Mucosa of gallbladder (tissue), 1 donor: ENCODE measurements at regions not wholly inside any gene's neighbourhood (a gene's known extent, or its start where the extent isn't known, plus 50 kb on each side); places are given as distances from the start of the nearest gene placed in this dataset.

Experiments
- DNase-seq: peaks from one replicate; pipeline ENCODE4 v3.0.0-alpha.2; 2020; ENCODE audit warnings: low spot score
- donor health status: DM: no; HTN: no; CAD: no.

- DNase-seq: no peak
These were observed 69.0 kb upstream of the OTOS start for GRCh38 chr2:240209493-240209892.

GRCh38 chr2:240210198-240210965, 69.9 kb upstream of the OTOS start:
- DNase-seq: no peak

- DNase-seq: no peak
These were observed 70.6 kb upstream of the OTOS start for GRCh38 chr2:240211096-240211495.

GRCh38 chr2:240211598-240212424, 71.4 kb upstream of the OTOS start:
- no peak for DNase-seq

DNA sequence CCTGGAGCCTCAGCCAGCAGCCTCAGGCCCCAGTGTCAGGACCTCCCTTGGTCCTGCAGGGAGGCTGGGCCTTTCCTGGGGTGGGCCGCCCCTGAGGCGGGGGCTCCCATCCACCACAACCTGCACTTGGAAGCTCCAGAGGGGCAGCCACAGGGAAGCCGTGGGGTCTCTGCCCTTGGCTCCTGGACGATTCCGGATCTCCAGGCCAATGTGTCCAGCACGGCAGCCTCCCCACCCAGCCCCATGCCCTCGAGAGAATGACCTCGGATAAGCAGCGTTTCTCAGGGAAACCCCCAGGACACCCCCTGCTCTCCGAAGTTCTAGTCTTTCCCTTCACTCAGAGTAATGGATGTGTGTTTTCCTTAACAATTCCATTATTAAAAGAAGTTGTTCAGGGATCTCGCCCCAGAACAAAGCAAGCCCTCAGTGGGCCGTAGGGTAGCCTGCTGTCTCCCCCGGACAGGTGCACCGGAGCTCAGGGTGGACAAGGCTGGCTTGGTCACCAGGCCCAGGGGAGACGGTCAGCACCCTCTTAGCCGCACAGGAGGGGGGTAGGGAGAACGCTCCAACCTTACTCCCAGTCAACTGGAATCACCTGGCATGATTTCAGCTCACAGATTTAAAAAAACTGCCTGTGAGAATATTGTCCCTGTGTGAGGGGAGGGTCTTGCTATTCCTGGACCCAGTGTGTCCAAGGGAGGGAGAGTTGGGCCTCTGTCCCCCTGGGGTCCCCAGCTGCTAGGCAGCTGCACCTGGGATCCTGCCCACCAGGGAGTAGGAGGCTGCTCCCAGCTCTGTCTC, 72.2 kb upstream of the OTOS start:
- no peak for DNase-seq

DNA sequence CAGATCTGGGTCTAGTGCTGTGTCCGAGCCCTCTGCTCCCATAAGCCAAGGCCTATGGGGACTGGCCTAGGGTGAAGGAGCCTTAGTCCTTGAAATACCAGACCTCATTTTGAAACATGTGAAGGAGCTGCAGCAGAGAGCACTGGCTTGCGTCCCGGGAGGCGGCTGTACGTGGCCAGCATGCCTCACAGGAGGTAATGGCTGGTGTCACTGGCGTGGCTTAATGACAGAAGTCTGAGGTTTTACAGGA, 72.7 kb upstream of the OTOS start:
- DNase-seq: no peak

DNA sequence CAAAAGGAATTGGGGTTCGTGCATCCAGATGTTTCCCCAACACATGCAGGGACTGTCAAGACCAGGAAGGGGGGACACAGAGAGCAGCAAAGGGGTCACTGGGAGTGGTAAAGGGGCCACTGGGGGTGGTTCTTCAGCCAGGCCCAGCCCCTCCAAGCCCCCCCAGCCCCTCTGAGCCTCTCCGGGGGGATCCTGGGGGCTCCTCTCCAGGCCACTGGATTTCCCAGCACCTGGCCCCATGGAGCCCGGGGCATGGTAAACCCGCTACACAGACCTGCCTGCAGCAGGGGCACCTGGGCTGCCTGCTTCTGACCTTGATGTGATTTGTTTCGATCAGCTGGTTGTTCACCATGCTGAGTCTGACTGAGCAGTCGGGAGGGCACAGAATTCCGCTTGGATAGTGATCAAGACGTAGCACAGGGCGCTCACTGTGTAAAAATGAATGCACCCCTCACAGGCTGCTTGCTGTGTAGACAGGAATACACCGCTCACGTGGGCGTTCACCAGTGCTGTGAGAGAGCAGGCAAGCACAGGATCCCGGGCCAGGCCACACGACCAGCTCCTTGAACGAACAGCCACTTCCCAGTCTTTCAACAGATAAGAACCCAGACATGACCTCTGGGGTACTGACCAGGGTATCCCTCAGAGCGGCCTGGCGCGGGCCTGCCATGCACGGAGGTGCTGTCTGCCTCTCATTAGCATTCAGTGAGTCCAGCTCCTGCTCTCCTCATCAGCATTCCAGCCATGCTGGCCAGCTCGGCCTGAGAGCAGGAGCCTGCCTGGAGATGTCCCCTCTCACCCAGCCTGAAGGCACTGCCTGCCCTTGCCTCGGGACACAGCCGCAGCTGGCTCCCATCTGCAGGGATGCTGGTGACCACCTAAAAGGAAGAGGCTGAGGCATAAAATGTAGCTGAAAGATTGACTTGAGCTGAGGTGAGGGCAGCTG, 73.3 kb upstream of the OTOS start:
- no peak for DNase-seq

- DNase-seq: no peak
These were observed 74.6 kb upstream of the OTOS start for GRCh38 chr2:240214790-240215675.

GRCh38 chr2:240215676-240216051, 75.2 kb upstream of the OTOS start:
- DNase-seq: no peak

- no peak for DNase-seq
These were observed 75.7 kb upstream of the OTOS start for GRCh38 chr2:240216167-240216566.

DNA sequence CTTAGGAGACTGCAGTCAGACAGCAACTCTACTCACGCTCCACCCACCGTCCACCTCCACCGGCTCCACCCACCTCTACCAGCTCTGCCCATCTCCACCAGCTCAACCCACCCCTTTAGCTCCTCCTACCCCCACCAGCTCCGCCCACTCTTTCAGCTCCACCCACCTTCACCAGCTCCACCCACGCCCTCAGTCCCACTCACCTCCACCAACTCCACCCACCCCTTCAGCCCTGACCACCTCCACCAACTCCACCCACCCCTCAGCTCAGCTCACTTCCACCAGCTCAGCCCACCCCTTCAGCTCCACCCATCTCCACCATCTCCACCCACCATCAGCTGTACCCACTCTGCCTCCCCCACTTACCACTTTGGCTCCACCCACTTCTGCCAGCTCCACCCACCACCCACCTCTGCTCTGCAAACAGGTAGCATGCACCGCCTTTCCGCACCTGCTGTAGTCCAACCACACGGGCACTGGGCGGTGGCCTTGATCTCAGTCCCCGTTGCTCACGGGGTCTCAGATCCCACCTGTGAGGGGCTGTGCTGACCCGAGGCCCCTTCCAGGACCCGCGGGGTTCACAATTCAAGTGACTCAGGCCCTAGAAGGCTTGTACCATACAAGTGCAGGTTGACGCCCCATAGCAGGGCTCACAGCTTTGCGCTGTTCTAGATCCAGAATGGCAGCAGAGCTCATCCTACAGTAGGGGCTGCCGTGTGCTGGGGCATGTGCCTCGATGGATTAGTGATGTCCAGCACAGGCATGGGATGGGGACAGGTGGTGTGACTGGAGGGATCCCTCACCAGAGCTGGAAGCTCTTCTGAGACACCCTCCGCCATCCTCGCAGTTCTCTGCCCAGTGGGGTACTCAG, 77.2 kb upstream of the OTOS start:
- no peak for DNase-seq

DNA sequence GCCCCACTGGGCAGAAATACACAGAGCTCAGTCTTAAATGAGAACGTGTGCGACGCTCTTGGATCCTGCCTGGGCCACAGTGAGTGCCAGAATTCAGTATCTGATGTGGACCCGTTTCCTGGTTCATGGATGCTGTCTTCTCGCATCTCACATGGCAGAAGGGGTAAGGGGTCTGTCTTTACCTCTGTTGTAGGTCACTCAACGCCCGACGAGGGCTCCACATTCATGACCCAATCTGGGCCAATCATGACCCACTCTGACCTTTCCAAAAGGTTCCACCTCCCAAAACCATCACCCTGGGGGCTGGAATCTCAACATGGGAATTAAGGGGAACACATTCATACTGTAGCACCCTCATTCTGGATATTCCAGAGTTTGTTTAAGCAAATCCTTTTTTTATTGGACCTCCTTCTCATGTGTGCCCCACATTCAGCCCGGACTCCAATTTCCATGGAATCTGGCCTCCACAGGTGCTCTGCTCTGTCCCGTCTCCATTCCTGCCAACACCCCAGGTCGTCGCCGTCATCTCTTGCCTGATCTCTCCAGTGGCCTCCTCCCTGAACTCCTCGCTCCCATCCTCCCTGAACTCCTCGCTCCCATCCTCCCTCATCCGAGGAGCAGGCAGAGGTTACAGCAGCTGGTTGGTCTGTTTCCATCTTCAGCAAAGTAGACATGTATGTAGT, 78.9 kb upstream of the OTOS start:
- no peak for DNase-seq

GRCh38 chr2:240220371-240220770, 79.9 kb upstream of the OTOS start:
- DNase-seq: no peak

GRCh38 chr2:240223631-240224030, 83.2 kb upstream of the OTOS start:
- no peak for DNase-seq

- no peak for DNase-seq
These were observed 84.2 kb upstream of the OTOS start for GRCh38 chr2:240224676-240225075.

DNA sequence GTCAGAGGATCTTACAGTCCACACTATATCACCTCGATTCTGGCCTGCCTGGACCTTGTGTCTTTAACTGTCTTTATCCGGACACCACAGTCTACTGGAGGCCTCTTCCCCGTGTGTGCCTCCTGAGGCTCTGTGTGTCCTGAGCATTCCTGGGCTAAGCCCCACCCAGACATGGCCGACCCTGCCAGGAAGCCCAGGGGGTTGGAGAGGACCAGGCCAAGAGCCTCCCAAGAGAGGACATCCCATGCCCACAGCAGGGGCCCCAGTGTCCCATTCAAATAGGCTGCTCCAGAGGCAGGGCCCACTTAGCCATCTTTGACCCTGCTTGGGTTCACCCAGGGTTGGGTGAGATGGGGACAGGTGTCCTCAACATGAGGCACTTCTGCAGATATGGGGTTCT, 84.7 kb upstream of the OTOS start:
- DNase-seq: no peak

- DNase-seq: no peak
These were observed 85.4 kb upstream of the OTOS start for GRCh38 chr2:240225660-240226475.
